ENCODE measurements at regions not wholly inside any gene's neighbourhood (a gene's known extent, or its start where the extent isn't known, plus 50 kb on each side); places are given as distances from the start of the nearest gene placed in this dataset.
A peak's percentile ranks its signal among the peaks of the same experiment; 100 is the strongest.
"Not testable (repeated sequence)": the region's sequence is repeated elsewhere in the genome, so short reads cannot be mapped to it uniquely, and the experiment has no call there.

- no peak for DNase-seq (ENCODE audit: low spot score)
These were observed 64.6 kb upstream of the SHB start for GRCh38 chr9:38133595-38133994.

- no peak for DNase-seq (ENCODE audit: low spot score)
These were observed 63.9 kb upstream of the SHB start for GRCh38 chr9:38132956-38133355.

GRCh38 chr9:38131729-38132128, 62.7 kb upstream of the SHB start:
- DNase-seq (ENCODE audit: low spot score) = peak; percentile 41

GRCh38 chr9:38130724-38131123, 61.7 kb upstream of the SHB start:
- DNase-seq (ENCODE audit: low spot score) = no peak

GRCh38 chr9:38129366-38129765, 60.3 kb upstream of the SHB start:
- DNase-seq (ENCODE audit: low spot score) = no peak

GRCh38 chr9:38128752-38129270, 59.8 kb upstream of the SHB start:
- DNase-seq (ENCODE audit: low spot score) = no peak

- no peak for DNase-seq (ENCODE audit: low spot score)
These were observed 58.3 kb upstream of the SHB start for GRCh38 chr9:38127271-38127839.

- DNase-seq (ENCODE audit: low spot score) = no peak
These were observed 57.7 kb upstream of the SHB start for GRCh38 chr9:38126730-38127129.

- no peak for DNase-seq (ENCODE audit: low spot score)
These were observed 56.9 kb upstream of the SHB start for GRCh38 chr9:38125889-38126288.

- DNase-seq (ENCODE audit: low spot score) = not testable (repeated sequence)
These were observed 54.3 kb upstream of the SHB start for GRCh38 chr9:38123359-38123758.

GRCh38 chr9:38120961-38121360, 51.9 kb upstream of the SHB start:
- DNase-seq (ENCODE audit: low spot score) = no peak

- DNase-seq (ENCODE audit: low spot score) = no peak
These were observed 50.7 kb upstream of the SHB start for GRCh38 chr9:38119560-38120236.

- DNase-seq (ENCODE audit: low spot score) = no peak
These were observed 49.9 kb upstream of the SHB start for GRCh38 chr9:38118862-38119438.

All from mesenteric fat pad (tissue), 1 donor.